ENCODE measurements at regions not wholly inside any gene's neighbourhood (a gene's known extent, or its start where the extent isn't known, plus 50 kb on each side); places are given as distances from the start of the nearest gene placed in this dataset.

DNA sequence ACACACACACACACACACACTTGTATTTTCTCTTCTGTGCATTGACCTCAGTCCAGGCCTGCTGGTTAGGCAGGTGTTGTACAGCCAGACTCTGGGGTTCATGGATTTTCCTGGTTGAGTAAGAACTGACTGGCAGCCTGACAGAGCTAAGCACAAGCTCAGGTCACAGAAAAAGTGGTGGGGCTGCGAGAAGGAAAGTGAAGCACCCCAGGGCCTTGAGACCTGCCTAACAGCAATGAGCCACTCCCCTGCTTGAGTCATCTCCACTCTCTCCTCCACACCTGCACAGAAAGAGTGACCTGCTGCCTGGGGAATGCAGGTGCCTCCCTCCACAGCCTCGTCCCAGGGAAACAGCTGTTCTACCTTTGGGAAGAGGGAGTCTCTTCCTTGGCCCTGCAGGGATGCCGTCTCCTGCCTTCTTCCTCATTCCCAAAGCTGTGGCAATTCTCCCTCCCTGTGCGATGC, 91.4 kb upstream of the LGALSL start:
- in situ Hi-C loops (cut with MboI; ENCODE audit: low sequenced_read_pairs, unreplicated experiment): no loop called here
- no peak for DNase-seq (ENCODE audit: low spot score)
- TF ChIP-seq, protein P1, sequence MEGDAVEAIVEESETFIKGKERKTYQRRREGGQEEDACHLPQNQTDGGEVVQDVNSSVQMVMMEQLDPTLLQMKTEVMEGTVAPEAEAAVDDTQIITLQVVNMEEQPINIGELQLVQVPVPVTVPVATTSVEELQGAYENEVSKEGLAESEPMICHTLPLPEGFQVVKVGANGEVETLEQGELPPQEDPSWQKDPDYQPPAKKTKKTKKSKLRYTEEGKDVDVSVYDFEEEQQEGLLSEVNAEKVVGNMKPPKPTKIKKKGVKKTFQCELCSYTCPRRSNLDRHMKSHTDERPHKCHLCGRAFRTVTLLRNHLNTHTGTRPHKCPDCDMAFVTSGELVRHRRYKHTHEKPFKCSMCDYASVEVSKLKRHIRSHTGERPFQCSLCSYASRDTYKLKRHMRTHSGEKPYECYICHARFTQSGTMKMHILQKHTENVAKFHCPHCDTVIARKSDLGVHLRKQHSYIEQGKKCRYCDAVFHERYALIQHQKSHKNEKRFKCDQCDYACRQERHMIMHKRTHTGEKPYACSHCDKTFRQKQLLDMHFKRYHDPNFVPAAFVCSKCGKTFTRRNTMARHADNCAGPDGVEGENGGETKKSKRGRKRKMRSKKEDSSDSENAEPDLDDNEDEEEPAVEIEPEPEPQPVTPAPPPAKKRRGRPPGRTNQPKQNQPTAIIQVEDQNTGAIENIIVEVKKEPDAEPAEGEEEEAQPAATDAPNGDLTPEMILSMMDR (IDR thresholded peaks at IDR 0.05; ENCODE audit: borderline replicate concordance, control extremely low read depth, extremely low read depth, insufficient read depth, missing control alignments): no peak

DNA sequence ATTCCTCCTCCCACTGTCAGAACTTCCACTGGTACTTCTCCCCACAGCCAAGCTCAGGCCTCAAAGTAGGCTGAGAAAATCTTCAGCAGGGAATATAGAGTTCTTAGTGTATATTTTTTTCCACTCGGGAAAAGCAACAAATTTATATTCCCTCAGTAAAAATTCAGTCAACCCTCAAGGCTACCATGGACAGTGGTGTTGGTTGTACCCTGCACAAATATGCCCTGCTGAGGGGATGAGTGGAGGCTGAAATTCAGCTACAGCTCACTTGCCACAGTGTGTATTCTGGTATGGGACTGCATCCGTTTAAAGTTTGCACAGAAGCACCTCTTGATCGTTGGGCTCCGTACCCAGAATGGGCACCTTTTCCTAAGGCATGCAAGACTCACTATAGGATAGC, 90.8 kb upstream of the LGALSL start:
- in situ Hi-C loops (cut with MboI; ENCODE audit: low sequenced_read_pairs, unreplicated experiment): no loop called here
- DNase-seq (ENCODE audit: low spot score): no peak
- TF ChIP-seq, protein P1 (IDR thresholded peaks at IDR 0.05; ENCODE audit: borderline replicate concordance, control extremely low read depth, extremely low read depth, insufficient read depth, missing control alignments): no peak

DNA sequence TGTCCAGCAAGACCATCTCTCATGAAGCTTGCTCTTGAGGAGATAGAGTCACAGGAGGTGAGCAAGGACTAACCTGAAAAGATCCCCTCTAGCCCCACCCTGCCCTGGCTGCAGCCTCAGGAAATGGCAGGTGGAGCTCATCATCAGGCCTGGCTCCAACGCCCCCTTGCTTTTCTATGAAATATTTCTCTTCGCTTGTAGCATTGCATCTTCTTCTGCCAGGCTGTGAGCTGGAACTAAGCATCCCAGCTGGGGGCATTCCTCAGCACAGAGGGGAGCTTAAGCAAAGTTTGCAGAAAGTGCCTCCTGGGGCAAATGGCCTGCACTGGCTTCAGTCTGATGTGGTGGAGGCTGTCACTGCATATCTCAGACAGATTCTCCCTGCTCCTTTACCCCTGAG, 90.1 kb upstream of the LGALSL start:
- no peak for DNase-seq (ENCODE audit: low spot score)
- in situ Hi-C loops (cut with MboI; ENCODE audit: low sequenced_read_pairs, unreplicated experiment): no loop called here
- TF ChIP-seq, protein P1 (IDR thresholded peaks at IDR 0.05; ENCODE audit: borderline replicate concordance, control extremely low read depth, extremely low read depth, insufficient read depth, missing control alignments): no peak

DNA sequence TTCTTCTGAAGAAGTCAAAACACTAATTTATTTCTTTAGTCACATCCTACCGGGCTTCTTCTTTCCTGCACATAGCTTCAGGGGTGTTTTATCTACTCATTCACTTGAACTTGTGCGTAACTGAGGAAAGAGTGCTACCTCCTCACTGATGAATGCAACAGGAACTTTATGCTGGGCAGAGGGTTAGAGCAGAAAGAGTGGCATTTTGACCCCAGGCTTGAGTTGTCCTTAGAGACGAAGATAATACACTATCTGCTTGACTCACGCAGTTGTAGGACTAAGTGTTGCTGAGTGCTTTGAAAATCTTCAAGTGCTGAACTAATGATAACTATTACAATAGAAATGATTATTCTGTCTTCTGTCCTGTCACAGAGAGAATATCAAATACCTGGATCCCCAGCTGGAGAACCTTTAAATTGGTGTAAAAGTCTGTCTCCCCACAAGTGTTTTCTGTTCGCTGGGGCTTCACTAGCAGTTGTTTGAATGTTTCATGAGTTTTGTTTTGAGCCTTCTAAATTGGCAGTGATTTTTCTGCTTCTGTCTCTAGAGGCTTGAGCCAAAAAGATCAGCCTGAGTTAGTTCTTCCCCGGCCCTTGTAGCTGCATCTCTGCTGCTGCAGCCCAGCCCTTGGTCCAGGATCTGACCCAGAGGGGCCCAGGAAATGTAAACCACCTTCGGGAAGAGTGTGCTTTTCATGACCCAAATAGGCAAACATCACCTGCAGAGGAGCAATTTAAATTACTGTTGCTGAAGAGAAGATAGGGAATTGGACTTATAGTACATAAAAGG, 86.3 kb upstream of the LGALSL start:
- no peak for DNase-seq (ENCODE audit: low spot score)
- in situ Hi-C loops (cut with MboI; ENCODE audit: low sequenced_read_pairs, unreplicated experiment): no loop called here
- TF ChIP-seq, protein P1 (IDR thresholded peaks at IDR 0.05; ENCODE audit: borderline replicate concordance, control extremely low read depth, extremely low read depth, insufficient read depth, missing control alignments): no peak

- no peak for DNase-seq (ENCODE audit: low spot score)
- TF ChIP-seq, protein P1 (IDR thresholded peaks at IDR 0.05; ENCODE audit: borderline replicate concordance, control extremely low read depth, extremely low read depth, insufficient read depth, missing control alignments): no peak
- in situ Hi-C loops (cut with MboI; ENCODE audit: low sequenced_read_pairs, unreplicated experiment): no loop called here
These were observed 84.3 kb upstream of the LGALSL start for GRCh38 chr2:64369706-64370105.

DNA sequence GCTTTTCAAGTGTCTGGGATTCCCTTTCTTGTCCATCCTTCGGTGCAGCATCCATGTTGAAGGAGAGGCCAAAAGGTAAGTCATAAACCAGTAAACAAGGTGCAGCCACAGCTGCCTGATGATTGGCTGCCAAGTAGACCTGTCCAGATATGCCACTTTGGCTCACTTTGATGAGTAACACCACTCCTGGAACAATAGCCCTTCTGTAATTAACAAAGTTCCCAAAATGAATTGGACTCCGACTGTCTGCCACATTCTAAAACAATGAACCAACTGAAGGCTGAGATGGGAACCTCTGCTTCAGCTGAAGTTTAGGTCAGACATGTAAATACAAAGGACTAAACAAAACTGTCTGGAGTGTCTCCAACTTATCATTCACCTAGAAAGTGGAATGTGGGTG, 82.2 kb upstream of the LGALSL start:
- TF ChIP-seq, protein P1 (IDR thresholded peaks at IDR 0.05; ENCODE audit: borderline replicate concordance, control extremely low read depth, extremely low read depth, insufficient read depth, missing control alignments): no peak
- DNase-seq (ENCODE audit: low spot score): no peak
- in situ Hi-C loops (cut with MboI; ENCODE audit: low sequenced_read_pairs, unreplicated experiment): no loop called here

All from GM13976 (cell line).